Left forelimb (tissue), 1 donor: ENCODE measurements at regions not wholly inside any gene's neighbourhood (a gene's known extent, or its start where the extent isn't known, plus 50 kb on each side); places are given as distances from the start of the nearest gene placed in this dataset.

ENCODE experiments used
- DNase-seq: peaks from one replicate; pipeline ENCODE4 v3.0.0-alpha.2; 2018; ENCODE audit warnings: low spot score

- DNase-seq, result no peak
Measured at GRCh38 chr6:22668717-22669116, 99.4 kb downstream of the HDGFL1 start.

GRCh38 chr6:22670605-22671004, 101.2 kb downstream of the HDGFL1 start:
- no peak for DNase-seq

DNA sequence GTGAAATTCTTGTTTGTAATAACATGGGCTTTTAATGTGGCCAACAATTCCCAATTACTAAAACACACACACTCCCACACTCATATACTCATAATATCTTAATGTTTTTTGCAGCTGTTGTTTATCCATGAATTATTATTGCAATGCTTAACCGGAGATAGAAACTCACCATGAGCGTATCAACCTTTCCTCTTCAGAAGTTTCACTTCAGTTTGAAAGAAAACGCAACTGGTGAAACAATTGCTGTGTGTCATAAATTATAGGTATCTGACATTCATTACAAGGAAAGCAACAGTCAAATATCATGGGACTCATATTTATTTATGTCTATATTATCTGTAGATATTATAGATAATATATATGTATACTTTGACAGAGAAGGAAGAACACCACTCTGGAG, 104.1 kb downstream of the HDGFL1 start:
- DNase-seq, result no peak

- DNase-seq, result no peak
Measured at GRCh38 chr6:22680950-22681349, 111.6 kb downstream of the HDGFL1 start.

GRCh38 chr6:22681761-22682160, 112.4 kb downstream of the HDGFL1 start:
- DNase-seq, result no peak

DNA sequence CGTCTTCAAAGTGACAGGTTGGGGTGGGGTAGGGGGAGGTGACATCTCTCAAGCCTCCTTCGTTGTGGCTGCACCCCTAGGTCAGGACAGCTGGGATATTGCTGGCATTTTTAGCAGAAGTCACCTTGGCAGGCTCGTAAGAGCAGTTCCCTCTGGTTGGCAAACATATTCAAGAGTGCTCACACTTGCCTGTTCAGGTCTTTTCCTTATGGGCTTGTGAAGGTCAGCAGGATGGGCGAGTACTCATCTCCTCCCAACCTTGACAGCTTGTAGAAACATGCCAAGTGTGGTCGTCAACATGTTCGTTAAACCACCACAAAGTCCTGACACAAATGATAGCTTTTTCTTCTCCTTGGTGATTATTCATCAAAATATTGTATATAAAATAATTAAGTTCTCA, 113.6 kb downstream of the HDGFL1 start:
- no peak for DNase-seq

- no peak for DNase-seq
Measured at GRCh38 chr6:22690446-22690845, 121.1 kb downstream of the HDGFL1 start.

DNA sequence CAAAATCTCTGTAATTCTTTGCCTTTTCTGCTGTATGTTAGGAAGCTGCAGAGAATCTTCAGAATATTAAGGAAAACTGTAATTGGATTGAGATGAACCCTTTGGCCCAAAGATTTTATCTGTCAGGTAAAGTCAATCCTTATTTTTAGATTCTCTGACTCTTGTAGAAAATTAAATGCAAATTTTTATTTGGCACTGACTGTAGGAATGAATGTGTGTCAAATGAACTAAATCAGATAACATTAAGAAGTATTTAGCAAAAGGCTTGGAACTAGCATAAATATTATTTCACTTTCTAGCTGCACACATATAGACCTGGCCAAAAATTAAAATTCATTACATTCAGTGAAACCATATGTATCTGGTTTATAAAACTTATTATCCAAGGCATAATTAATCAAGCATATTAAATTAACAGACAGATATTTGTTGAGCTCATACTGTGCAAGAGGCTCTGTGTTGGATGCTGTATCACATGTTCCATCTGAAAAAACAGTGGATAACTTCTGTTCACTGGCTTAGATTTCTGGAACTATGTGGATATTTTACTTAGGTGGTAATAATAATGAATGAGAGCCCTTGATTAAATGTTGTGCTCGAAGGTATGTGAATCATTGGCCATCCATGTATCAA, 124.8 kb downstream of the HDGFL1 start:
- DNase-seq, result no peak

GRCh38 chr6:22696481-22696880, 127.1 kb downstream of the HDGFL1 start:
- DNase-seq, result no peak

- no peak for DNase-seq
Measured at GRCh38 chr6:22697306-22697705, 127.9 kb downstream of the HDGFL1 start.

GRCh38 chr6:22699151-22699550, 129.8 kb downstream of the HDGFL1 start:
- DNase-seq, result no peak

DNA sequence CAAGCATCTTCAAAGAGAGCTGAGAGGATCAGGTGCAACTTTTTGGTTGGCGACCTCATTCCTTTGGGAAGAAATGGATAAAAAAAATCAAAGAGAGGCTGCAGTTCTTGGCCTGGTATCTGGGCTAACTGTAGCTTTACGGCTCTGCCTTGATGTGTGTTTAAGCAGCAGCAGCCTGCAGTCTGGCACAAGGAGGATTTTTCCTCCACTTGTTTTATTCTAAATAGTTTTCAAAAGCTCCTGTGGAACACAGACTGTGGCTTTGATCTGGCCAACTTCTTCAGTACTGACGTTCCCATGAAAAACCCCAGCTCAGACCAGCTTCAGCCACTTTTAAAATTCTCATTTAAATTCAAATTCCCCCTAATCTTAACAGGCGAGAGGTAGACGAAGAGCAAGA, 137.3 kb downstream of the HDGFL1 start:
- no peak for DNase-seq

DNA sequence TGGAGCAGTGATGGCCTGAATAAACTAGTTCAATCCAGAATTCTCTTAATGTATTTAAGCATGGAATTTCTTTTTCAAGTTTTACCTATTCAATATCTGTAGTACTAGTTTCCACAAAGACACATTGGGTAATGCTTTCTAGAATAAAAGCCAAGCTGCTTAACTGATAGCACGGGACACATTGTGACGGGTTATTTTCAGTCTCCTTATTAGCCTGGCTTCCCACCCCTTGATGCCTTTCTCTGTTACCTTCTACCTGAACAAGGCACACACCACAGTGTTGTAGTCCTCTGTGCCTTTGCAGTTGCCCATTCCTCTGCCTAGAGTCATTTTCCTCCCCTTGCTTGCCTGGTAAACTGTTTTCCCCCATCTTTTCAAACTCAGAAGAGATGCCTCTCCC, 139.1 kb downstream of the HDGFL1 start:
- DNase-seq, result no peak

GRCh38 chr6:22709803-22710202, 140.4 kb downstream of the HDGFL1 start:
- DNase-seq, result no peak

- no peak for DNase-seq
Measured at GRCh38 chr6:22716721-22717120, 147.4 kb downstream of the HDGFL1 start.

DNA sequence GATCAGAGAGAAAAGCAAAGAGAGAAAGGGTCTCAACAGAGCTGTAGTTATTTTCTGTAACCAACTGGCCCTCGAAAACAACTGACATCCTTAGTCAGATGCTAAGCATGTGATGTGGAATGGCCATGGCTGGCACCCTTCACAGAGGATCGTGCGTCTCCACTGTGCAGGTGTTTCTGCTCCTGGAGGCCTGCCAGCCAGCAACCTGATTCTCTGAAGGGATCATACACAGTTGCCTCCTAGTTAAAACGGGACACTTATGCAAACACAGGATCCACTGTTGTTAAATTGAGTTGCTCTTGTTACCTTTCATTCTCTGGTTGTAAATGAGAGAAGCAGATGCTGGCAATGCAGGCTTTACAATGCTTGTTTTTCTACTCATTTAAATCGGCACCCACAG, 148.5 kb downstream of the HDGFL1 start:
- no peak for DNase-seq

- DNase-seq, result no peak
Measured at GRCh38 chr6:22722913-22723312, 153.5 kb downstream of the HDGFL1 start.

DNA sequence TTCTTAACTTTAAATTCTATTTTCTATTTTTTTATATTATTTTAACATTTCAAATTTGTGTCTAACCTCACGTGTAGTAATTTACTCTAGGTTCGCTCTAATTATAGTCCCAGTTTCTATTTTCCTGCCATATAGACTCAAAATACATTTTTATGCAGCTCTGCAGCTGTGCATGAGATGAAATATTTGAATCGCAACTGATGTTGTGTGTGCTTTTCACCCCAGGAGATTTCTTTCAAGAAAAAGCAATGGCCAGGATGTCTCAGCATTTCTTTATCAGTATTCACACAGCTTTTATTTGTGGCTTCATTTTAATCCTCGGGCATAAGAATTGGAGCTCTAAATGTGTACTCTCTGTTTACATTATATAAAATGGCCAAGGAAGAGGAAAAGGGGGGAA, 157.6 kb downstream of the HDGFL1 start:
- no peak for DNase-seq

GRCh38 chr6:22727710-22728109, 158.3 kb downstream of the HDGFL1 start:
- no peak for DNase-seq

- DNase-seq, result no peak
Measured at GRCh38 chr6:22732176-22732970, 163.0 kb downstream of the HDGFL1 start.

GRCh38 chr6:22736740-22737139, 167.4 kb downstream of the HDGFL1 start:
- no peak for DNase-seq

DNA sequence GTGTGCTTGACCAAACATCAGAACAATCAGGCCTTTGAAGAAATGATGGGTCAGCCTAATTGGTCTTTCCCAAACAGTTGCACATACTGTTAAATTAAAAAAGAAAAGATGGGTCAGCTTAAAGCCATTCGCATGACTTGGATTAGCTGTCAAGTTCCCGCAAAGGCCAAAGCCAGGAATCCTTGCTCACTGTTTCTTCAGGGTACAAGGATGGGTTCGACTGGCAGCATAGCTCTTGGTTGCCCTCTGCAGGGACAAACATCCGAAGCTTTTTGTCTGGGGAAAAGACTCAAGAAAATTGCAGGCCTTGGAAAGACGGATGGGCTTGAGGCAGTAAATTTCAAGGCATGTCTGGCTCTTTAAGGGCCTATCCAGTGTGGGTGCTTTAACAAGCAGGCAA, 168.0 kb downstream of the HDGFL1 start:
- no peak for DNase-seq

DNA sequence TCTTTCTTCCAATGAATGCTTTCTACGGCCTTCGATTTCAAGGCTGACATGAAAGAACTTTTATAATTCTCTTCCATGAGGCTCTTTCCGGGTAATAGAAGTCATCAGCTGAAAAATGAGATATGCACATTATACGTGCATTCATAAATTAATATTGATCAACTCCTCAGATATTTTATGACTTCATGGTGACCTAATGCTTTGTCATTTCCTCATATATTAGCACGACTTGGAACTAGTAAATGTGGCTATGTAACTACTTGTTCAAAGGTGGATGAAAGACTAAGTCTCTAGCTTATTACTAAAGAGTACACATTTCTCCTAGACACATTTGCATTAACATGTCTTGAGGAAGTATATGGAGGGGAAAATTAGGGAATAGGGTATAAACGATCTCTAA, 168.8 kb downstream of the HDGFL1 start:
- no peak for DNase-seq

DNA sequence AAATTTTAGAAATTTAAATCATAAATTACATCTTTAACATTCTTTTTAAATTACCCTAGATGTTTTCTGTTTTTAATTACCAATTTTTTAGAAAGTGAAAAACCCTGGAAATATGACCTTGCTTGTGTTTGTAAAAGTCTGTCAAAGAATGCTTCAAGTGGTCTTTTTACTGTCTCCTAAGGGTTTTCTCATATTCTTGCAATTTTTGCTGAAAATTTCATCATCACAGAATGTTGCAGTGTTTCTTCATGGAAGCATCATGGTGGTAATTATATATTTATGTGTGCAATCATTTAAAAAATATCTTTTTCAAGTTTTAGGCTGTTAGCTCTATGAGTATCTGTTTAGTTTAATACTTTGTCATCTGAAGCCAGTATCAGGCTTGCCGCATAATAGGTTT, 178.2 kb downstream of the HDGFL1 start:
- DNase-seq, result no peak
